KG1 (cell line): ENCODE measurements at regions not wholly inside any gene's neighbourhood (a gene's known extent, or its start where the extent isn't known, plus 50 kb on each side); places are given as distances from the start of the nearest gene placed in this dataset.

ENCODE experiments used
- DNase-seq: peaks from one replicate; lab custom pipeline; 2025; lab: John Stamatoyannopoulos, UW

- no peak for DNase-seq
Observed at GRCh38 chr16:54437921-54438320, 151.3 kb upstream of the IRX3 start.

- no peak for DNase-seq
Observed at GRCh38 chr16:54437401-54437800, 150.8 kb upstream of the IRX3 start.

DNA sequence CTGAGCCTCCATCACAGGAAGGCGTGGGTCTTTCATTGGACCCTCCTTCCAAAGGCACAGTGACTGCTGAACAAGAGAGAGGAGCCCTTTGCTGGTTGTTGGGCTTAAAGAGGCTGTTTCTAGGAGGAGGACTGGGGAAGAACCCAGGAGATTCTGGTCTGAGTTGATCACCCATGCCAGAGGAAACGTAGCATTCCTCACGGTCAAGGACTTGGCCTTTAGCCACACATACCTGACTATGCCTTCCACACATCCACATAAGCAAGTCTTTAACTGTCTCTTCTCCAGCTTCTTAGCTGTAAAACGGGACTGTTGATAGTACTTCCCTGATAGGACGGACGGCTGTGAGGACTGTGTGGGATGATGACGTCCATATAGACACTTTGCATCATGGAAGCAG is 149.8 kb upstream of the IRX3 start:
- DNase-seq = no peak

DNA sequence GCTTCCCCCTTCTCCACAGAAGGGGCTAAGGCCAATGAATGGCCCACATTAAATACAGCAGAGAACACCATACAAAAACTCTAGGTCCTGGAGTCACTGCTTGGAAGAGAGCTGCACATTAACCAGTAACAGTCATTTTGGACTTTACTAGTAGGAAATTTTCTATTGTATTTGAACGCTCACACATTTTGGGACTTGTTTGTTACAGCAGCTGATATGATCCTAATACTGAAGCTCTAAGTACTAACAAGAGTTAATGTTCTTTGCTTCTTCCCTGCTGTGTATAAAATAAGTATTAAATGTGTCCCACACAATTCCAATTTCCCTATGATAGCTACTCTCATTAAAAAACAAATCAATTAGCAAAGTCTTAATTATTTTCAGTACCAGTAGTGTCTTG is 148.3 kb upstream of the IRX3 start:
- DNase-seq = no peak

DNA sequence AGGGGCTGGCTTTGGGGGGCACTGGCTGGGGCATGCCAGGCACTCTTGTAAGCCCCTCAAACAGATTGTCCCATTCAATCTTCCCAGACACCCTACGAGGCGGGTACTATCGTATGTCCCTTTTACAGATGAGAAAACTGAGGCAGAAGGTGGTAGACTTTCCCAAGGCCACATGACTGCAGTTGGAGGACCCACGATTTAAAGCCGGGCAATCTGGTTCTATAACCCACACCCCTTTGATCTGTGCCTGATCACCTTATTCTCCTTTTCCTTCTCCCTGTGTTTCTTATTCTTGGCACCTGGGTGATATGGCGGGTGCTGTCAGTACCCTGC is 146.3 kb upstream of the IRX3 start:
- DNase-seq = no peak

DNA sequence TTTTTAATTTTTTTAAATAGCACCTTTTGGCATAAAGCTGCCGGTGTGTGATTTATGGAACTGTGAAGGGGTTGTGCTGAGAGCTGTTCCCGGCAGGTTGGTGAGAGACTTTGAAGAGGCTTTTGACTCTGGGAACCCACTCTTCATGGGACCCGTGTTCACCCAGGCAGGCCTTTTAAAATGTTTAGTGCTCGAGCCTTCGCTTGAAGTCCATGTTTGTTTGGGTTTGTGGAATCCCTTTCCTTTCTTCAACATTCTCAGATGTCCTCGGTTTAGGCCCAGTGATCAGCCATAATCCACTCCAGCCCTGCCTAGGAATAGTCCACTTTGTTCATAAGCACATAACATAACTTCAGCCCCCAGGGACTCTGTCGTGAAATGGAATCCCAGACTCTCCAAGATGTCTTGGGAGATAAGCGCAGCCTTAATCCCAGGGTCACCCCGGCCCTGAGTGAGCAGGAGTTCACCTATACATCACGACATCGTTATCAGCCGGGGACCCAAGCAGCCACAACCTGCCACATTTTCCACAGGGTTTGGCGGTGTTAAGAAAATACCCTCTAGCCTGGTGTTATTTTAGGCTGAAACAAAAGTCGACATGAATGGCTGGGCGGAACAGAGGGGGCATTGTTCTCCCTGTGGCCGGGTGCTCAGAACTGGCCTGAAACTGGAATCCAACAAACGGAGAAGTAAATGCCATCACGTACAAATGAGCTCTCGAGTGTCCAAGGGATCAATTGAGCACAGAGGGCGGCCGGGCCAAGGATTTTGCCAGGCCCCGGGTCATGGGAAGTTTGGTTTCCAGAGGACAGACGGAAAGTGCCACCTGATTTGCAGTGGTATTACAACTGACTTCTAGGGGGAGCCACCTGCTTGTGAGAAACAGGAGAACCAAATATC is 145.7 kb upstream of the IRX3 start:
- DNase-seq = no peak

DNA sequence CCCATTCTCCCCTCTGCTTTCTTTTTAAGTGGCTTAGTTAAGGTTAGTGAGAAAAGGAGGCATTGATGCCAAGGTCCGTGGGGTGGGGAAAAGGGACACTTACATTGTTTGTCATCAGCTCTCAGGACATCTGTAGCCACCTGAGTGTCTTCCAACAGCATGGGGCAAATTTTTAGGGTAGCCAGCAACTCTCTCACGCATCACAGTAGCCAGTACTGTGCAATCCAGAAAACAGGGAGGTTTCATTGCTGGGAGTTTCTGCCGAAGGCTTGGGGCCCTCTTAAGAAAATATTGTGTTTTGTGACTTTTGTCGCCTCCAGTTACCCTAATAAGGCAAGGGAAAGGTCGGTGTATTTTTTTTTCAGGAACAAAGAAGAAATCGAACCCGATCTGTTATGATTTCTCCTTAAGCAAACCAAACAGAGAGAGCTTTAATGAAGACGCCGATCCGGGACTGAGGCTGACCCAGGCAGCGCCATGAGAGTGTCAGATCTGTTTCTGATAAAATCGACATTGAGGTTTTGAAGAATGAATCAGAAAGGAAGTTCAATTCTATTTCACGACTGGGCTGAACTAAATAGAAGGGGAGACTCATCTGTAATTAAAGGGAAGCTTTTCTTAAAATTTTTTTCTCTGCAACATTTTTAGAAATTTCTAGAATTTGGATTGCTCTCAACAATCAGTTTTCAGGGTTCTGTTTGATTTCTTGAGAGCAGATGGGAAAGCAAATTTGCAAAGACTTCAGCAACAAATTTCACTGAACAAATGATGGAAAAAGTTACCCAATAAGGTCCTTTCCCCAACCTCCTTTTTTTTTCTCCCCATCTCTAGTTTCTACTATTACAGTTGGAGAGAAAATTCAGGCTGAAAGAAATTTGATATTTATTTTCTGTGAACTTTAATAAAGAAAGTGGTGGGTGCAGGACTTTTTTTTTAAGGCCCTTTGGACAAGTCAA is 144.7 kb upstream of the IRX3 start:
- DNase-seq = peak; percentile 9

DNA sequence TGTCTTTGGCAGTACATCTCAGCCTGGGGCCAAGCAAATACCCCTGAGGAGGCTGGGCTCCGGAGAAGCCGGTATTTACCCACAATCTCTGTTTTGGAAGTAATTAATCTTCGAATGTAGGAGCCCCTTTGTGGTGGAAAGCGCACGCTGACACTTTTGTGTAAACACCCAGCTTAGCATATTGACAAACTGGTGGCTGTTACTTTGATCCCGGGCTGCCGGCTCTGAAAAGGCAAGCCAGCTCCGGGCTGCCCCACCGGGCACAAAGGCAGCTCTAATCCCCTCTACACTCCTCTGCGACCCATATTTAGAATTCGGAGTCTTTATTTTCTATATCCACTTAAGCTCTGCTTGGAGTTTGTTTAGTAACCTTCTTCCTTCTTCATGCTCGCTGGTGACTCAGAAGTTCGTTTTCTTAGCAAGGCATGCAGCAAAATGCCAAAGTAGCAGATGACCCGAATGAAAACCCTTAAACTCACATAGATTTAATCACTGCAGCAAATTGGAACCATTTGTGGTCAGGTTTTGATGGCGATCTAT is 144.0 kb upstream of the IRX3 start:
- no peak for DNase-seq

DNA sequence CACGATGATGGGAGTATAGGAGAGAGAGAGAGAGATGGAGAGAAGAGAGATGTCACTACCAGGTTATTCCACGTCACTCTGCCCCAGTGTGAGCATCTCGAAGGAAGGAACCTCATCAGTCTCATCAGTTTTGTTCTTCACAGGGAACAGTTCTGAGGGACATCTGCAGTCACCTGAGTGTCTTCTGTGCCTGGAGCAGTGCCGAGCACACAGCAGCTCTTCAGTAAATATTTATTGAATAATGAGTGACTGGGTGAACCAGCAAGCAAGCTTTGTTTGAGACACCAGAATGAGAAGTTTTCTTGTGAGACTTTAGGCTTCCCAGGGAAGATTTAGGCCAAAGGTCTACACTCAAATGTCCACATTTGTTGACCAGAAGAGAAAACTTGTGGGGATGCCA is 142.4 kb upstream of the IRX3 start:
- DNase-seq = no peak

- DNase-seq = no peak
Observed at GRCh38 chr16:54426553-54426849, 139.9 kb upstream of the IRX3 start.

- DNase-seq = no peak
Observed at GRCh38 chr16:54425681-54426552, 139.3 kb upstream of the IRX3 start.

DNA sequence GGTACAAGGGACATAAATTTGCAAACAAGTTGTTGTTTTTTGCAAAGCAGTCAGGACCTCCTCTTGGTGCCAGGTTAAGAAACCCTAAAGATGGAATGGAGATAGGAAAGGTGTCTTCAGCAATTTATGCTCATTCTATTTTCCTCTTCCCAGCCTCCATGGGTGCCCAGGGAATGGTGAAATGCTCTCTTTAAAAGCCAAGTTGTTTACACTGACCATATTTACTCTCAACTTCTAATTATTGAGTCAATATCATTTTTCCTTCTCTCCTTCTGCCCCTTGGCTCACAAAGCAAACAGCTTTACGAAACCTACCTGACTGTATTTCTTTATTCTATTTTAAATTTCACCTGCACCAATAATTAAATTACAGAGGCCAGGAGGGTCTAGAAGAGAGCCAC is 138.5 kb upstream of the IRX3 start:
- DNase-seq = no peak

- no peak for DNase-seq
Observed at GRCh38 chr16:54424043-54424451, 137.5 kb upstream of the IRX3 start.

DNA sequence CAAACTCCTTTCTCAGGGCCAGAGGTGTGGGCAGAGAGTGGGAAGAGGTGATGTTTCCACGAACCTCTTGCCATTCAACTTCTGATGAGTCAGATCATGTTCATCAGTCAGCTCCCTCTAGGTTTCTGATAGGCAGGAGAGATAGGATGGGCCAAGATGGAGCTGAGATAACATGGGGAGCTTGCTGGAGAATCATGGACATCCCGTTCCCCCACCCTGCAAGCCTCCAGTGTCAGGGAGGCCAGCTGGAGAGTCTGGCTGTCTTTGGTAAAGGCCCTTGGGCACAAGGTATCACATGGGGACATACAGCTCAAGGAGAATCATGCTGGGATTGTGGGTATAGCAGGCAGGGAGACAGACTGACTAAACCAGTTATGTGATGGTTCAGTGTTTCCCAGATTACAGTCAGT is 136.0 kb upstream of the IRX3 start:
- DNase-seq = no peak

DNA sequence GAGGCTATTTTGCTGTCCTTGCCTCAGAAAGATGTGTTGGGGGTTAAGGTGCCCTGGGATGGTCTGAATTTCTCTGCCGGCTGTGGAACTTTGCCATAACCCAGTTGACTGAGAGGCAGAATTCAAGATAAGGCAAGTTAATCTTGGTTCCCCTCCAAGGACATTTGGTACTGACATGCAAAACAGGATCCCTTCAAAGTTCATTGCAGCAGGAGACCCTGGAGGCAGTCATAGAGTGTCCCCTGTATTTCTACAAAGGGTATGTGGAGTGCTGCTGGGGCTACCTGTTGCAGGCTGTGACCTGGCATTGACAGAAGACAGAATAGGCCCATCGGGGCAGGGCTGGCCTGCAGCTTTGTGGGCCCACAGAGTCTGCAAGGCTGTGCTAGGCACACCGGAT is 135.6 kb upstream of the IRX3 start:
- DNase-seq = no peak

- DNase-seq = no peak
Observed at GRCh38 chr16:54421220-54421619, 134.6 kb upstream of the IRX3 start.

DNA sequence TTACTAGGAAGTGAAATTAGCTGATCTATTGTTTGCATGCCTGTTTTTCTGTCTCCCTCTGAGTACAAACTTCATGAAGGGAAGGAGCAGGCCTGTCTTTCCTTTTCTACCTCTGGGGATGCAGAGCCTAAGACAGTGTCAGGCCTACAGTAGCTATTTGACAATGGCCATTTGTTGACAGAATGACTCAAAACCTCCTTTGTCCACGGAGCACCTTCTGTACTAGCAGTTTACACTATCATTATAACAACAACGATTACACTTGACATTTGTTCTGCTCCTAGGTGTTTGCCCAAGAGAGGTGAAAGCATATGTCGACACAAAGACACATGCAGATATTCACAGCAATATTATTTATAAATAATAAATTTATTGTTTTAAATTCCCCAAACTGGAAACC is 132.3 kb upstream of the IRX3 start:
- no peak for DNase-seq

GRCh38 chr16:54417384-54417783 is 130.8 kb upstream of the IRX3 start:
- DNase-seq = no peak

DNA sequence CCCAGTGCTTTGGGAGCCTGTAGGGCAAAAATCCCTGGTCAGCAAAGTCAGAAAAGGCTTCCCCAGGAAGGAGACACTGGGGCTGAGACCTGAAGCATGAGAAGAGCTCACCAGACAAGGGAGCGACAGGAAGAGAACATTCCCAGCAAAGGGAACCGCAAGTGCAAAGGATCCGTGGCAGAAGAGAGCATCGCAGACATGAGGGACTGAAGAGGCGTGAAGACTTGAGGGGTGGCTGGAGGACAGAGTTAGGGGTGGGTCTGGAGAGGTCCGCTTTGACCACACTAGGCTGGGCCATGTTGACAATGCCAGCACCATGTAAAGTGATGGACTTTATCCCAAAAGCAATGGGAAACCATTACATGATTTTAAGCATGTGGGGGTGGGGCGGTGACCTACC is 128.1 kb upstream of the IRX3 start:
- no peak for DNase-seq

- no peak for DNase-seq
Observed at GRCh38 chr16:54412777-54413455, 126.3 kb upstream of the IRX3 start.

DNA sequence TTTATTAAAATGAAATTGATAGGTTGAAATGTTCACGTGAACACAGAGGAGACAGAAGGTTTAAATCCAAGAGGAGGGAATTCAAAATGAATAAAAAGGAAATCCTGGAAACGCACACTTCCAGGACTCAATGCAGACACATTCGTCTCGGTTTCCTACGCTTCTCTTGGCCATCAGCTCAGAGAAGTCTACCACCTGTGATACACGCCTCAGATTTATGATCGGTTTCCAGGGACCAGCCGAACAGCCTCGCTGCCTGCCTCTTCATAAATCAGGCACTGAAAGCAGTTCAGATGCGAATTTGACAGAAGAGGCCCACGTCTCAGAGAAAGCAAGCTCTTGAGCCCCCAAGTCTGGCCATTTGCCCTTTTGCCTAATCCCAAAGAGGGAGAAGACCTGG is 125.5 kb upstream of the IRX3 start:
- no peak for DNase-seq

- DNase-seq = no peak
Observed at GRCh38 chr16:54411544-54411943, 125.0 kb upstream of the IRX3 start.
